ENCODE measurements at regions not wholly inside any gene's neighbourhood (a gene's known extent, or its start where the extent isn't known, plus 50 kb on each side); places are given as distances from the start of the nearest gene placed in this dataset.

DNA sequence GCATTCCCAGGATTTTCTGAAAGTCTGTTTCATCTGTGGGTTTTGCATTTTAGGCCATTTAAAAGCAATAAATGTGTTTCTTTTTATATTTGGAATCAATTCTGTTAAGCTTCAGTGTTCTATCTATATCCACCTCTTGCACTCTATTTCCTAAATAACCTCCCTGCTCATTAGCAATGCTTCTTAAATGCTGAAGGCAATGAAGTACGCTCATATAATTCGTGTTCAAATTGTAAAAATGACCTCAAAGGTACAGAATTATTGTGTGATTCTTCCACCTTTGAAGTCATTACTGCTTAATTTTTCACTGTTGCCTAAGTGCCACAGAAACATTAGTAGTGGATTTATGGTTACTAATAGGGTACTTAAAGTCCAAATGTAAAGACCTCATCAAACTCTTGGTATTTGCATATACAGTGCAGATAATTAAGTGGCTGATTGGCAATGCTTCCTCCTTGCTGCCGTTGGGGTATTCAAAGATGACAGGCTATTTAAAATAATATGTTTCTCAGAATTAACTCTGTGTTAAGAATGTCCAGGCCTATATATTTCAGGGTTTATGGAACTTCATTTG, 730.8 kb downstream of the TECRL start:
- H3K4me3 ChIP-seq (ENCODE audit: control insufficient read depth in 2 of 3, extremely low read depth in 1 of 3, insufficient read depth in 2 of 3, low read depth in 1 of 3, low read length in 3 of 3) = no peak overlapping the region
- FAIRE-seq (no peak), DNase-seq (ENCODE audit: low read depth, low spot score) (no peak)

DNA sequence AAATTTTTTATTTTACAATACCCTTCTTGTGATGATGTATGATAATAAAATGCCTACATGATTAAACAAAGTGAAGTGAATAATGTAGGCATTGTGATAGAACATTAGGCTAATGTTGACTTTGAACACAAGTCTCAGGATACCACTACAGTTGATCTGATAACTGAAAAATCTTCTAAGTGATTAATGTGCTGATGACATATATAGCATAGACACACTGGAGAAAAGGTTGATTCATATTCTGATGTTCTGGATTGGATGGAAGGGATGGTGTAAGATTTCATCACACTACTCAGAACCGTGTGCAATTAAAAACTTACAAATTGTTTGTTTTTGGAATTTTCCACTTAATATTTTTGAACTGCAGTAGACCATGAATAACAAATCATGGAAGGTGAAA, 738.5 kb downstream of the TECRL start:
- TF ChIP-seq EZH2 (IDR thresholded peaks at IDR 0.05; ENCODE audit: low read length) = no peak
- TF ChIP-seq, protein P1, sequence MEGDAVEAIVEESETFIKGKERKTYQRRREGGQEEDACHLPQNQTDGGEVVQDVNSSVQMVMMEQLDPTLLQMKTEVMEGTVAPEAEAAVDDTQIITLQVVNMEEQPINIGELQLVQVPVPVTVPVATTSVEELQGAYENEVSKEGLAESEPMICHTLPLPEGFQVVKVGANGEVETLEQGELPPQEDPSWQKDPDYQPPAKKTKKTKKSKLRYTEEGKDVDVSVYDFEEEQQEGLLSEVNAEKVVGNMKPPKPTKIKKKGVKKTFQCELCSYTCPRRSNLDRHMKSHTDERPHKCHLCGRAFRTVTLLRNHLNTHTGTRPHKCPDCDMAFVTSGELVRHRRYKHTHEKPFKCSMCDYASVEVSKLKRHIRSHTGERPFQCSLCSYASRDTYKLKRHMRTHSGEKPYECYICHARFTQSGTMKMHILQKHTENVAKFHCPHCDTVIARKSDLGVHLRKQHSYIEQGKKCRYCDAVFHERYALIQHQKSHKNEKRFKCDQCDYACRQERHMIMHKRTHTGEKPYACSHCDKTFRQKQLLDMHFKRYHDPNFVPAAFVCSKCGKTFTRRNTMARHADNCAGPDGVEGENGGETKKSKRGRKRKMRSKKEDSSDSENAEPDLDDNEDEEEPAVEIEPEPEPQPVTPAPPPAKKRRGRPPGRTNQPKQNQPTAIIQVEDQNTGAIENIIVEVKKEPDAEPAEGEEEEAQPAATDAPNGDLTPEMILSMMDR (optimal IDR thresholded peaks at IDR 0.05 in 1 of 3, IDR thresholded peaks at IDR 0.05 in 1 of 3, conservative IDR thresholded peaks at IDR 0.05 in 1 of 3; ENCODE audit: extremely low read depth in 1 of 3, insufficient read depth in 2 of 3, low read length in 3 of 3) = no peak
- DNase-seq (ENCODE audit: low read depth, low spot score) = no peak

More for the DNA sequence above, 730.8 kb downstream of the TECRL start:
- Histone ChIP-seq H3K4me2 (ENCODE audit: control insufficient read depth, extremely low read depth, insufficient read depth, low read depth, low read length) (no peak overlapping the region), H3K4me1 (ENCODE audit: control insufficient read depth, extremely low read depth, insufficient read depth, low read length) (no peaks in the 10 kb centered on the region), H3K27me3 (ENCODE audit: control insufficient read depth, extremely low read depth, insufficient read depth, low read length) (no peaks in the 10 kb centered on the region), H2AFZ (ENCODE audit: control insufficient read depth, low read length) (no peak overlapping the region), H3K79me2 (ENCODE audit: control insufficient read depth, insufficient read depth, low read length) (no peaks in the 10 kb centered on the region), H3K9me1 (ENCODE audit: control insufficient read depth, extremely low read depth, insufficient read depth, low read length) (no peaks in the 10 kb centered on the region), H3K9me3 (ENCODE audit: control insufficient read depth, low read depth, low read length) (no peaks in the 10 kb centered on the region), H3K9ac (ENCODE audit: control insufficient read depth, extremely low read depth, insufficient read depth, low read length) (no peak overlapping the region), H3K36me3 (ENCODE audit: control insufficient read depth in 2 of 2, extremely low read depth in 1 of 2, insufficient read depth in 2 of 2, low read length in 2 of 2) (no peaks in the 10 kb centered on the region), H4K20me1 (ENCODE audit: control insufficient read depth, extremely low read depth, insufficient read depth, low read length) (no peaks in the 10 kb centered on the region), H3K27ac (ENCODE audit: control insufficient read depth, insufficient read depth, low read length) (no peak overlapping the region)
- dilution Hi-C loops (cut with MboI; ENCODE audit: extremely low pct_ligation_motif_present, low sequenced_read_pairs) = no loop called here
- TF ChIP-seq EZH2 (IDR thresholded peaks at IDR 0.05; ENCODE audit: low read length) = no peak
- TF ChIP-seq, protein P1 (optimal IDR thresholded peaks at IDR 0.05 in 1 of 3, IDR thresholded peaks at IDR 0.05 in 1 of 3, conservative IDR thresholded peaks at IDR 0.05 in 1 of 3; ENCODE audit: extremely low read depth in 1 of 3, insufficient read depth in 2 of 3, low read length in 3 of 3) = no peak

More for the DNA sequence above, 738.5 kb downstream of the TECRL start:
- Histone ChIP-seq H3K4me1 (ENCODE audit: control insufficient read depth, extremely low read depth, insufficient read depth, low read length) (no peaks in the 10 kb centered on the region), H3K9ac (ENCODE audit: control insufficient read depth, extremely low read depth, insufficient read depth, low read length) (no peak overlapping the region), H2AFZ (ENCODE audit: control insufficient read depth, low read length) (no peak overlapping the region), H3K27ac (ENCODE audit: control insufficient read depth, insufficient read depth, low read length) (no peak overlapping the region), H3K4me2 (ENCODE audit: control insufficient read depth, extremely low read depth, insufficient read depth, low read depth, low read length) (no peak overlapping the region), H3K79me2 (ENCODE audit: control insufficient read depth, insufficient read depth, low read length) (no peaks in the 10 kb centered on the region), H3K9me3 (ENCODE audit: control insufficient read depth, low read depth, low read length) (no peaks in the 10 kb centered on the region), H3K36me3 (ENCODE audit: control insufficient read depth in 2 of 2, extremely low read depth in 1 of 2, insufficient read depth in 2 of 2, low read length in 2 of 2) (no peaks in the 10 kb centered on the region), H4K20me1 (ENCODE audit: control insufficient read depth, extremely low read depth, insufficient read depth, low read length) (no peaks in the 10 kb centered on the region), H3K9me1 (ENCODE audit: control insufficient read depth, extremely low read depth, insufficient read depth, low read length) (no peaks in the 10 kb centered on the region), H3K27me3 (ENCODE audit: control insufficient read depth, extremely low read depth, insufficient read depth, low read length) (no peaks in the 10 kb centered on the region), H3K4me3 (ENCODE audit: control insufficient read depth in 2 of 3, extremely low read depth in 1 of 3, insufficient read depth in 2 of 3, low read depth in 1 of 3, low read length in 3 of 3) (no peak overlapping the region)
- dilution Hi-C loops (cut with MboI; ENCODE audit: extremely low pct_ligation_motif_present, low sequenced_read_pairs) = no loop called here
- no peak for FAIRE-seq

All from keratinocyte (primary cell).